ENCODE measurements at regions not wholly inside any gene's neighbourhood (a gene's known extent, or its start where the extent isn't known, plus 50 kb on each side); places are given as distances from the start of the nearest gene placed in this dataset.

DNA sequence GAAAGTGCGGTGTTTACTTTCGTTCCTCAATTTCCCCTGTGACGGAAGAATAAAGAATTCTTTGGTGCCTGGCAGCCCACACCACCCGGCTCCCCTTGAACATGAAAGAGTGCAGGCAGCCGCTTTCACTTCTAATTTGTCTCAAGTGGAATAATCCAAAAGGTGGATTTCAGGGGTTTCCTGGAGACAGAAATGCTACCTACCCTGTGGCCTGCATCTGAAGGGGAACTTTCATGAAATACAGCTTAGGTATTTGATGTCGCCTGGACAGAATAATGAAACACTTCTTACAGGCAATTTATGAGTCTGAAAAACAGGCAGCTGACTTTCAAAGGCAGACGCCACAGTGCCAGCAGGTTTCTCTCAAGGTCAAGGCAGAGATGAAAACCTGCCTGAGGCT, 169.5 kb upstream of the USP24 start:
- TF ChIP-seq, protein P1, sequence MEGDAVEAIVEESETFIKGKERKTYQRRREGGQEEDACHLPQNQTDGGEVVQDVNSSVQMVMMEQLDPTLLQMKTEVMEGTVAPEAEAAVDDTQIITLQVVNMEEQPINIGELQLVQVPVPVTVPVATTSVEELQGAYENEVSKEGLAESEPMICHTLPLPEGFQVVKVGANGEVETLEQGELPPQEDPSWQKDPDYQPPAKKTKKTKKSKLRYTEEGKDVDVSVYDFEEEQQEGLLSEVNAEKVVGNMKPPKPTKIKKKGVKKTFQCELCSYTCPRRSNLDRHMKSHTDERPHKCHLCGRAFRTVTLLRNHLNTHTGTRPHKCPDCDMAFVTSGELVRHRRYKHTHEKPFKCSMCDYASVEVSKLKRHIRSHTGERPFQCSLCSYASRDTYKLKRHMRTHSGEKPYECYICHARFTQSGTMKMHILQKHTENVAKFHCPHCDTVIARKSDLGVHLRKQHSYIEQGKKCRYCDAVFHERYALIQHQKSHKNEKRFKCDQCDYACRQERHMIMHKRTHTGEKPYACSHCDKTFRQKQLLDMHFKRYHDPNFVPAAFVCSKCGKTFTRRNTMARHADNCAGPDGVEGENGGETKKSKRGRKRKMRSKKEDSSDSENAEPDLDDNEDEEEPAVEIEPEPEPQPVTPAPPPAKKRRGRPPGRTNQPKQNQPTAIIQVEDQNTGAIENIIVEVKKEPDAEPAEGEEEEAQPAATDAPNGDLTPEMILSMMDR (IDR thresholded peaks at IDR 0.05): no peak
- TF ChIP-seq POLR2A (IDR thresholded peaks at IDR 0.05) (no peak), POLR2AphosphoS5 (IDR thresholded peaks at IDR 0.05) (no peak), EP300 (IDR thresholded peaks at IDR 0.05) (no peak)

All from suprapubic skin (tissue), 4 donors.